HG03025 (cell line): ENCODE measurements at regions not wholly inside any gene's neighbourhood (a gene's known extent, or its start where the extent isn't known, plus 50 kb on each side); places are given as distances from the start of the nearest gene placed in this dataset.

Experiments
- ATAC-seq: cut with Tn5 transposase; IDR thresholded peaks from one replicate; pipeline ENCODE4 v1.9.1; 2021; ENCODE audit warnings: mild to moderate bottlenecking, moderate library complexity; ENCODE audit not compliant: unreplicated experiment, low FRiP score

DNA sequence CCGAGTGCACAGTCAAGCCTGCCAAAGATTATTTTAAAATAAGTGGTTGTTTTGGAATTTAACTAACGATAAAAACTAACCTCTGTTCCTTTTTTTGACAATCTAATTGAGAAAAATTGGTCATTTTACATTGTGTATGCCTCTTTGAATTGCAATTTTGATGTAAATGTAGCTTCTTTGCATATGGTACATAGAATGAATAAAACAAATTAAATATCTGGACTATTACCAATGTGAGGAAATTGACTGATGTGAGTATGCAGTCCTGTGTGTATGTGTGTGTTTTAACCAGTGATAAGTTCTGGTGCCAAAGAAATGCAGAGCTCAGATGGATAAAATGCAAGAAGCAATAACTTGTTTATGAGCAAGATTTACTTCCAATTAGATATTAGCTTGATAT is 281.3 kb upstream of the ZP4 start:
- ATAC-seq = no peak

DNA sequence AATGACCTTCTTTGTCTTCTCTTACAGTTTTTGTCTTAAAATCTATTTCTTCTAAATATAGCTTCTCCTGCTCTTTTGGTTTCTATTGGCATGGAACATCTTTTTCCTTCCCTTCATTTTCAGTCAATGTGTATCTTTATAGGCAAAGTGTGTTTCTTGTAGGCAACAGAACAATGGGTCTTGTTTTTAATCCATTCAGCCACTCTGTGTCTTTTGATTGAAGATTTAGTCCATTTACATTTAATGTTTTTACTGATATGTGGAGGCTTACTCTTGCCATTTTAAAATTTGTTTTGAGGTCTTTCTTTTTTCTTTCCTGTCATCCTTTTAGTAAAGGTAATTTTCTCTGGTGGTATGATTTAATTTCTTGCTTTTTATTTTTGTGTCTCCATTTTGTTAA is 271.2 kb upstream of the ZP4 start:
- ATAC-seq = no peak

DNA sequence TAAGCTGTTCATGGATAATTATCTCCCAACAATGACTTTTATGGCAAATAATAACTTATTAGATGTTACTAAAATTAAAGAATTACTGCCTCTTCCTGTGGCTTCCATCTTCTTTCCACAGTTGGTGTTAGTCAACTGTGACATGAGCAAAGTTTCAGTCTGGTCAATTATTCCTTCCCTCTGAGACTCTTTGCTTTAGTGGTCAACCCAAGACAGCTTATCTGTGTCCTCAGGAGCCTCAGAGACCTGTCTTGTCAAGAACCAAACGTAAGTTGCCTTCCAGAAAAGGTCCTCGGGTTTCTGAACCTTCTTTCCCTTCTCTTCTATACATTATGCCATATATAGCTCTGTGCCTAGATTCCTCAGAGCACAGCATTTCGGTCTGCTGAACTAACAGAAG is 263.2 kb upstream of the ZP4 start:
- no peak for ATAC-seq

DNA sequence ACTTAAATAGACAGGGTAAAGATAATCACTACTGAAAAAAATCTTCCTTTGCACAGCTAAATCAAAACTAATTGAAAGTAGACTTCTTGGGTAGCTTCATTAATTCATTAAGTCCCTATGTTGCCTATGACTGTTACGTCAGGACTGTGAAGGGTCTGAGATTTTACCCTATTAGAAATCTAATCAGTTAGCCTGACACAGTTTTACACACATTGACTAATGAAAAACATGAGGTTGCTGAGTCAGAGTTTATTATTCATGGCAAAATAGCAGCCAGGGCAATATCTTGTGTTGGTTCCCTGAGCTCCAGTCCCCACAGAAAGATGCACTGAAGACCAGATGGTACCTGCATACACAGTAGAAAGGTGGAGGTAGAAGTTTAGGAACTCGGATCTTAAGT is 262.5 kb upstream of the ZP4 start:
- no peak for ATAC-seq

DNA sequence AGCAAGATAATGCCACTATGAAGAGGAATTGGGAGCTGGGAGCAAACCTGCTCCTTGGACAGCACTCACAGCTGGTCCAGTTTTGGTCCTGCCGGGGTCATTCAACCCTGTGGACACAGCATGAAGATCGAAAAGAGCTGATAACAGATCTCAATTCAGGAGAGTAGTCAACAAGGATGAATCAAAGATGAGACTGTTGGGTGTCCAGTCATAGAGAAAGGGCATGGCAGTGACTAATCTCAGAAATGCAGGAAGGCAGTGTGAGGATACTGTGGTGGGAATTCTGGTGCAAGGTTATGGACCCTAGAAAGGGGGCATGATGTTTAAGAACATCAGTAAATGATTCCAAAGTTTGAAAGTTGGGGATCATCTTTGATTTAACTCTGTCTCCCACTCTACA is 261.4 kb upstream of the ZP4 start:
- no peak for ATAC-seq

DNA sequence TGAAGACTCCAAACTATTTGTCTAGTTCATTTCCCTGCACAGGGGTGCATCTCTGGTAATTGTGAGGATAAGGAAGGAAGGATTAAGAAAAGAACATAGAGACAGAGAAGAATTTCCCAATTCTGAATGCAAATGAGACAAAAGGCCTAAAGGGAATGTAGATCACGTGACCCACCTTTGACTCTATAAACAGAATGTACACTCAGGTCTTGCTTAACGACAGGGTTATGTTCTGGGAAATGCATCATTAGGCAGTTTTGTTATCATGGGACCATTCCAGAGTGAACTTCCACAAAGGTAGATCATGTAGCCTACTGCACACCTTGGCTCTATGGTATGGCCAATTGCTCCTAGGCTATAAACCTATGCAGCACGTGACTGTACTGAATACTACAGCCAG is 252.3 kb upstream of the ZP4 start:
- ATAC-seq = no peak

DNA sequence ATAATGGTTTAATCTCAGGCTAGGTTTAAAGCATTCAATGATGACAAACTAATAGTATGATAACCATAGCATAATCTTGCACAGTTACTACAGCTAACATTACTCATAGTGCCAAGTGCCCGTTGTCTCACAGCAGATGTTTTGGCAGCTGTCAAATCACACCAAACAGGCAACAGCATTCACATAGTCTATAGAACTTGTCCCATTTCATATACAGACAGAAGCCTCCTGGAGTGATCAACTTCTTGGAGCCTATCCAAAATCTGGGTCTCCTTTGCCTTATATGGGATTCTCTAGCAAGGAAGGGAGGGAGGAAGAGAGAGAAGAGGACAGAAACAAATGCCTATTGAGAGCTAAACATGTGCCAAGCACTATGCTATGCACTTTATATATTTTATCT is 250.6 kb upstream of the ZP4 start:
- ATAC-seq = no peak

DNA sequence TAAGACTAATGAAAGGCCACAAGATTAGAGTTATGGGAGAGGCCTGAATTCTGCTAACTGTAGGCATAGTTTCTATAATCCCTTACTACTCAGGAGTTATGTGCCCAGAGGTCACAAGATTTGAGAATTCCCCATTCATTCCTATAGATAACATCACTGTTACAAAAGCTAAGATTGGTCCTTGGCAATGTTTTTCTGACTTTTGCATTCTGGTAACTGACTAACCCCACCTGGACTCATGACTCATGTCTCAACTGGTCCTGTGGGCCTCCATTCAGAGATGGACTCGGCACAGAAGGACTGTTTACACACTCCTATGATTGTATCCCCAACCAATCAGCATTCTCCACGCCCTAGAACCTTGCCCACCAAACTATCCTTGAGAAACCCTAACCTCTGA is 249.0 kb upstream of the ZP4 start:
- ATAC-seq = no peak

DNA sequence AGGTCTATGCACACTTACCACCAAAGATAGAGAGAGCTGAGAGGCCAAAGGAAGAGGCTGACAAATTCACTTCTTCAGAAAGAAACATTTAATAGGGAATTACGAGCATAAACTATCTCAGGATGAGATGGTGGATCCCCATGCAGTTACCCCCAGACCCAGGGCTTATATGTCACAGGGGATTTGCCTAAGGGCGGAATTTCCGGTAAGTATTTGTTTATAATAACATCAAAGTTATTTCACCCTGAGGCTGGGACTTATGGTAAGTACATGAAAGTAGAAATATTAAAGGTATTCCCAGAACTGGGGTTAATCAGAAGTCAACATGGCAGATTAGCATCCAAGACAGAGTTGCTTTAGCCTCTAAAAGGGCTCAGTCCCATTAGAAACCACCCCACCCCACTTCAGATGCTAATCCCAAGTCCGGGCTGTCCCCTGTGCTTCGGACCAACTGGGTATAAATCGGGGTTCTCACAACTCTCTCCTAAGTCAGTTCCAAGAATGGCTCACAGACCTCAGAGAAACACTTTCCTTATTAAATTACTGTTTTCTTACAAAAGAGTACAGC is 247.4 kb upstream of the ZP4 start:
- ATAC-seq = no peak

DNA sequence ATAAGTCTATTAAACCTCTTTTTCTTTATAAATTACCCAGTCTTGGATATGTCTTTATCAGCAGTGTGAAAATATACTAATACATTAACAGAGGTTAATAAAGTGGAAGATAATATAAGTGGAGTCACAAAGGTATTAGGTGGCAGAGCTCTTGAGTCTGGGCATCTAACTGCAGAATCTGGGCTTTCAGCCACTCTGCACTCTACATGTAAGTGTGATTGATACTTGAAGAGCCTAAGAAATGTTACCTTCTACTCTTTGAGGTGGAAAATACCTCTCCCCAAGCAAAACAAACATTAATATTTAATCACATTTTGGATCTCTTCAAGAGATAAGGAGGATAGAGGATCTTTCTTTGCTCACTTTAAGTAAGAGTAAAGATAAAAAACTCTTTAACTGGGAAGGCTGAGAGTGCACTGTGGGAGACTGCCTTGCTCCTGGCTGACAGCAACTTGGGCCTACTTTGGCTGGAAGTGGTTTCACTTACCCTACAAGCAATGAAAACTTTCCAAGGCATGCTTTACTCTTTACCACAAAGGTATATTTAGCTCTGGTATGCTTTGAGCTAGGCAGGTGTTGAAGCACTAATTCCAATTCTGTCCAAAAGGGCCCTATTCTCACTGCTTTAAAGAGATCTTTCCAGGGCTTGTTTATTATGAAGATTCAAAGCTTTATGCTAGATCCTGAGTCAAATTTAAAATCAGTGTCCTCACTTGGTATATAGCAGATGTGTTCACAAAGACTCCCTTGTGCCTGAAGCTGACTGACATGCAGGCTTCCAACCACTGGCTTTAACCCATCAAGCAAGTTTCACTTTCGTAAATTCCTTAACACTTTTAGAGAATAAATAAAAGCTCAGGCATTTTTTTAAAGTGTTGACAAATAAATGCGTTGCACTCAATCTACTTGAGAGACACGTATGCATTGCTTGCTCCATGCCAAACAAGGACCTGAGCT is 245.3 kb upstream of the ZP4 start:
- ATAC-seq = no peak

DNA sequence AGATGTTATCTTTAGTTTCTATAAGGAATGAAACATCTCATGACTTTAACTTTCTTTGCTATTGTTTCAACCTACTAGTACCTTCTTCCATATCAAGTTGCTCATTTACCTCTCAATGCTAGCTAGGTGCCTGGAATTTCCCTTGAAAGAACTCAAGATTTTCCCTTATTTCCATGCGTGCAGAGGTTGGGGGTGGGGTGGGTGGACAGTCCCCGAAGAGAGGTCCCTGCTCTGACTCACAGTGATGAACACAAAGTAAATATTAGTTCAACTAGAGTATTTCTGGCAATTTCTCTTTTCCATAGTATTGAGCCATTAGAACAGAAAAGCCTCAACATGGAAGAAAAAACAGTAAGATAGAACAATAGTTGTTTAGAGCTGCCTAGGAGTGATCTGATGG is 239.0 kb upstream of the ZP4 start:
- no peak for ATAC-seq

DNA sequence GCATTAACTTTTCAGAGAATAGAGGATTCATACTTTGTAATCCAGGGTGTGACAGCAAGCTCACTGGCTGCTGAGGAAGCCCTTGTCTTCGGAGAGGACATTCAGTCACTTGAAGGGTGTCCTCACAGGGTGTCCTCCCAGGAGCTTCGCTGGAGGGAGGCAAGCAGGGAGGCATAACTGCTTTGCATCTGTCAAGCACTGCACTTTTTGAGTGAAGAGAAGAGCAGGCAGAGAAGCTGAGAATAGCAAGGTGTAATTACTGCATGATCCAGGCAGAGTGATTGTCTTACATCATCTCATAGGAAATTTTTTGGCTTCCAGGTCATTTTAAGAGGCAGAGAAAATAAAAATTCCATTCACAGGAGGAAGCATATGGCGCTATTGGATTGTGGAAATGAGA is 232.5 kb upstream of the ZP4 start:
- ATAC-seq = no peak

DNA sequence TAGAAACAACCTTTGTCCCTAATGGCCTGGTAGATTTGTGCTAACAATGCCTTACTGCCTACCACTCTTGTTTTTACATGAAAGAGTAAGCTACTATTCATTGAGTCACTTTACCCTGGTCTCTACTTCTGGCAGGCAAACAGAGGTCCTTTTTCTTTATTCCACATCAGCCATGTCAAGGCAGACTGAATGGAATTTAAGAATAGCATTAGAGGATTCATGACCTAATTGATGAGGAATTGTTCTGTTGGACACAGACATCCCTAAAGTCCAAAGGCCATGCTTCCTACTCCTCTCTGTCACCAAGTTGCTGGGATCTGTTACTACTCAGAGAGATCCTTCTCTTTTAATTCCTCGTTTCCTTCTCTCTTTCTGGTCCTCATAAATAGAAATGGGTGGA is 229.1 kb upstream of the ZP4 start:
- ATAC-seq = no peak

DNA sequence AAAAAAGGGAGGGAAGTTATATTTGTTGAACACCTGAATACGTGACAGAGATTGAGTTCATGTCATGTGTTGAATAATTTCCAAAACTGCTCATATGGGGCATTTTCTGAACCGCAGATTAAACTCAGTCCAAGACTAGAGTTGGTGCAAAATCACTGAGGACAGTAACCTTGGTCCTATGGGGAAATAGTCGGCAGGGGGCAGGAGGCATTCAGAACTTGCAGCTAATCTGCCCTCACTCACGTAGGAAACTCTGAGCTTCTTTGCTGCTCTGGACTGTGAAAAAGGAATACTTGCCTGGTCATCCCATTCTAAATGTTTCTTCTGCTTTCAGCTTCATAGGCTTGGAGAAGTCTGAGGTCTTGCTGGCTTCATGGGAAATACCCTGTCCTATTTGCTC is 228.3 kb upstream of the ZP4 start:
- no peak for ATAC-seq

DNA sequence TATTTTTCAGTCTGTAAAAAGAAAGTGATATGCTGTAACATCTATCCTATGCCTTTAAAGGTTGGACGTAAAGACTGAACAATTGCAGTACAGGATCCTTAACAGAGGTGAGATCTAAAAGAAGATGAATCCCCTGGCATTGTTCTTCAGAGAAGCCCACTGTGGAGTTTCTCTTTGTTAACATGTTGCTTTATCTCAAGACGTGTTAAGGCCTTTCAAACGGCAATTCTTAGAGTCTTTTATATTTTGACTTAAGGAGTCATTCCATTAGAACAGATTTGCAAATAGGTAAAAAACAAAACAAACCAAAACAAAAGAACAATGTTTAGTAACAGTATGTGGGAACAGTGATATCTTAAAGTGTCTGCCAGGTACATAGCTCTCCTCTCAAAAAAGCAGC is 225.1 kb upstream of the ZP4 start:
- ATAC-seq = no peak

DNA sequence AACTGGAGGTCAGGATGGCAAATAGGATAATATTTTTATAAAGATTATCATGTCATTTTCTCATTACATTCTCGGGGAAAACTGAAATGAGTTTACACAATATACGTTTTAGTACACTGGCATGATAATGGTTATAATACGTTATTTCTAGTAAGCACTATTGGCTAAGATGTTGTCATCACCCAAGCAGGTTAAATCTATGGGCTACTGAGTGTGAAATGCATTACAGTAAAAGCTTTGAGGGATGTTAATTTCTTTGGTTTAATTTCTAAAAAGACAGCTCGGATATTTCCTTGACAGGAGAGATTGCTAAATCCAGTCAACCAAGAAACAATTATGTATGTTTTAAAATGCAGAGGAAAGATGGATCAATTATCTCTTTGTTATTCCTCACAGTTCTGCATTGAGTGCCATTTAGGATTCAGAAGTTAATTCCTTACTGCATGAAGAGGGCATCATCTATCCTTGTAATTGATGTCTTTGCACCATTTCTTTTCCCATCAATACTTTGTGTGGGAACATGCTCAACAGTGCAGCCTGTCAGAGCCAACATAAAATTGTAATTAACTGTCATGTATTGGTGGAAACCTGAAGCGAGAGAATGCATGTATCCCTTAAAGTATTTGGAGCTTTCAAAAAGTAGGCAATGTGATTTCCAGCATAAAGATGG is 222.4 kb upstream of the ZP4 start:
- ATAC-seq = no peak

DNA sequence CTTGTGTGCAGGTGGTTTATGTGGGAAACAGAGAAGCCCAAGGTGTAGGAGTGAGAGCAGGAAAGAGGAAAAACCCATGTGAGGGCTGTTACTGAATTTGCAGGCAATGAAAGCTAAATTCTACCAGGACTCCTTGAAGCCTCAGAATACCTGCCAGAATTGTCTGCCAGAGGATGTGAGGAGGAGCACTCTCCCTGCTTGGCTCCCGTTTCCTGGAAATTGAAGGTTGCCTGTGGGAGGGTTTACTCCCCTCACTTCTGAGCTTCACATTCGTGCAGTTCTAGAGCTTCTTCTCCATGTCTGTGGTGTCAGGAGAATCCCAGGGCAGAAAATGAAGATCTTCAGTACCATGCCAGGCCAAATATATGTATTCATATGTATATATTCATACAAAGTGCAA is 220.8 kb upstream of the ZP4 start:
- ATAC-seq = no peak

DNA sequence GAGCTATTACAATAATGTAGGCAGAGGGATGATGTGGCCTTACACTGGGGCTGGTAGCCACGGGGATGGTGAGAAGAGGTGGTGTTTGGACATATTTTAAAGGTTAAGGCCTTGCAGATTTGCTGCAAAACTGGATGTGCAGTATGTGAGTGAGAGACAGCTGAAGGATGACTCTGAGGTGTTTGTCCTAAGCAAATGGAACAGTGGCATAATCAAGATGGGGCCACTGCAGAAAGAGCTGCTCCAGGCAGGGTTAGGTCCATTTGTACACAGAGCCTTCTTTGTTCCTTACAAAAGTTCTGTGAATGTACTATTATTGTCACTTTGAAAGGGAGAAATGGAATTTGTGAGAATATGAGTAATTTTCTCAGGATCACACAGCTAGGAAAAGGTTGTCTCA is 220.4 kb upstream of the ZP4 start:
- ATAC-seq = no peak

DNA sequence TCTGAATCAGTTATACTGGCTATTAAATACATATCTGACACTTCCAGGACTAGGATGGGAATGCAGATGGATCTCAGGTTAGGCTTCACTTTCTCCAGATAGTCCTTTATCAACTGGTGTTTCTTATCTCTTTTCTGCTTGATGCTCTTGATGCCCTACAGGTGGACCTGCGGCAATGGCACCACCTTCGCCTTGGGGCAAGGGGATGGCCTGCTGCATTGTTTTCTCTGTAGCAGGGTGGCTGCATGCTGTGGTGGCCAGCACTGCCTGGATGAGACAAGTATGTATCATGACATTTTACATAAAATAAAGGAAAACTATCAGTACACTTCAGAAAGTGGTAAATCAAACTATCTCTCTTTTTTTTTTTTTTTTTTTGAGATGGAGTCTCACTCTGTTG is 217.7 kb upstream of the ZP4 start:
- no peak for ATAC-seq

DNA sequence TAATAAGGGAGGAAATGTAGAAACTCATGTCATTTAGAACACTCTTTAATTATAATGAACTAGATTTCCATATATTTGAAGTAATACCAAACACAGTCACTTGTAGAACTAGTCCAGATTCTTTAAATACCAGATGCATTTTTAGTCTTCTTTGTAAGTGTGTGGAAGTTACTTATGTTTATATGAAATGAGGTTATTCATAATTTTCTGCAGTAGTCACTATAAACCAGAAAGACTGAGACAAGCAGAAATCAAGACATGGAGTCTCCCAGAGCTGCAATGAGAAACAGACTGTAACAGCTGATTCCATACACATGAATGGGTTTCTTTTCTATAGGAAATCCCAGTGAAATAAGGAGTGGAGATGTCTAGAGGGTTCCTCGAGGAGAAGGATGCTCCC is 216.6 kb upstream of the ZP4 start:
- no peak for ATAC-seq

DNA sequence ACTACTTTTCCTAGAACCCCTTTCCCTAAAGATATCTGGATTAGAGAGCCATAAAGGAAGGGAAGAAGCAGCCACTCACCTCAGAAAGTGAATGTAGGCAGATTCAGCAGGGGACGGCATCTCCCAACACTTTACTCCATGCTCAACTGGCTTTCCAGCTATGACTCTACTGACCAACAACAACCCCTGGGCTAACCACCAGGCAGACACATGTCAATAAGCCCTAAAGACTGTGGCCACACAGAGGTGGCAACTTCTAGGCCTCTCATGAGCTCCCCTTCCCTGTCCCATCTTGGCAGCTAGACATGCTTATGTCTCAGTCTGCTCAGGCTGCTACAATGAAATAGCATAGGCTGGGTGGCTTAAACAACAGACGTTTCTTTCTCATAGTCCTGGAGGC is 214.0 kb upstream of the ZP4 start:
- no peak for ATAC-seq

DNA sequence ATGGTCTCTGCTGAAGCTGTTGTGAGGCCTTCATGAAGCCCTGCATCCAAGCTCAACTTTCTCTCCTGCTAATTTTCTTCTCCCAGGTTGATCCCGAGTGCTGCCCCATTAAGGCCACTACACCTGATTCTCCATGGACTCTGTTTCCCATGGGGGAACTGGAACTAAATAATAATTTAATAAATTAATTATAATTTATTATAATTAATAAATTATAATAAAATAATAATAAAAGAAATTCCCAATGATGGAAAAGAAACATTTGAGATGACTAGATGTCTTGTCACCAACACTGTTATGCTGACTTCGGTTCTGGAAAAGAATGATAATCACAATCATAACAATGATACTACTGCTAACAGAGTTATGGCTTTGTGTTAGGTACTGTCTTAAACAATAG is 211.2 kb upstream of the ZP4 start:
- no peak for ATAC-seq
